Thyroid gland (tissue), 4 donors: ENCODE measurements at regions not wholly inside any gene's neighbourhood (a gene's known extent, or its start where the extent isn't known, plus 50 kb on each side); places are given as distances from the start of the nearest gene placed in this dataset.

ENCODE experiments used
- CTCF ChIP-seq, 6 experiments: fragments of 200-600 bp in 3 of 6; fragments of 450-650 bp in 3 of 6; sonication (generic) in 3 of 6; IDR thresholded peaks; one replicate each; pipeline ENCODE4 v1.5.1; 2016 to 2019; ENCODE audit warnings: antibody characterized with exemption in 6 of 6, mild to moderate bottlenecking in 2 of 6, inconsistent platforms in 1 of 6, moderate library complexity in 1 of 6
- POLR2A ChIP-seq, 2 donors: fragments of 450-650 bp; IDR thresholded peaks; one replicate each; pipeline ENCODE4 v1.6.1; 2017; ENCODE audit warnings: antibody characterized with exemption in 2 of 2, mild to moderate bottlenecking in 2 of 2, moderate library complexity in 1 of 2

- TF ChIP-seq CTCF (IDR thresholded peaks at IDR 0.05) = no peak
- TF ChIP-seq POLR2A (IDR thresholded peaks at IDR 0.05) = no peak
These were observed 2396.7 kb downstream of the PCDH7 start for GRCh38 chr4:33116871-33117270.
